ENCODE measurements at regions not wholly inside any gene's neighbourhood (a gene's known extent, or its start where the extent isn't known, plus 50 kb on each side); places are given as distances from the start of the nearest gene placed in this dataset.

DNA sequence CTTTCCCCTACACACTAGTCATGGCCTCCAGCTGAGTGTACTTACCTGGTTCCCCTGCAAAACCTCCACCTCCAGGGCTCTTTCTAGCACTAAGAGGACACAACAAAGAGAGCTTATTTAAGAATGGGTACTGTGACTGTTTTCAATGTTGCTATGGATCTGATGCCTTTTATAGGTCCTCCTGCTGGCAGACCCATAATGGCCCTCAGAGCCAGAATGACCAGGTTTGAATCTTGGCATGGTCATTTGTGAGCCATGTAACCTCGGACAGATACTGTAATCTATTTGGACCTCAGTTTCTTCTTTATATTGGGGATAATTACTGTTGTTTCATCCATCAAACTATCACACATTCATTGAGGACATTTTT lies 137.6 kb upstream of the USP24 start:
- no peaks in the 10 kb centered on the region for H3K4me1 Mint-ChIP-seq (ENCODE audit: low read depth)
- H3K27me3 Mint-ChIP-seq (ENCODE audit: low read depth): peaks cover 19% of the 10 kb centered on the region
- CTCF ChIA-PET: interaction anchor here (0.6 to 1.6 kb wide), 3 partner anchors 15 to 55 kb away, joined by 3 to 4 read pairs (median 3); no protein-coding TSS in a partner anchor
- DNase-seq (no peak), ATAC-seq (no peak)
- POLR2A ChIA-PET: no interaction called here
- H3K27ac Mint-ChIP-seq: no peak overlapping the region
- no peaks in the 10 kb centered on the region for H3K9me3 Mint-ChIP-seq (ENCODE audit: insufficient read depth)
- no peak overlapping the region for H3K4me3 Mint-ChIP-seq
- H3K36me3 Mint-ChIP-seq (ENCODE audit: low read depth): no peaks in the 10 kb centered on the region

GRCh38 chr1:55352080-55352810 lies 137.1 kb upstream of the USP24 start:
- Mint-ChIP-seq H3K36me3 (ENCODE audit: low read depth) (no peaks in the 10 kb centered on the region), H3K27me3 (ENCODE audit: low read depth) (peaks cover 25% of the 10 kb centered on the region), H3K9me3 (ENCODE audit: insufficient read depth) (no peaks in the 10 kb centered on the region), H3K27ac (no peak overlapping the region), H3K4me3 (no peak overlapping the region), H3K4me1 (ENCODE audit: low read depth) (no peaks in the 10 kb centered on the region)
- POLR2A ChIA-PET: no interaction called here
- ATAC-seq (no peak), DNase-seq (no peak)
- CTCF ChIA-PET: interaction anchor here (1.0 to 1.6 kb wide), 2 partner anchors 15 to 24 kb away, joined by 3 to 4 read pairs; no protein-coding TSS in a partner anchor

DNA sequence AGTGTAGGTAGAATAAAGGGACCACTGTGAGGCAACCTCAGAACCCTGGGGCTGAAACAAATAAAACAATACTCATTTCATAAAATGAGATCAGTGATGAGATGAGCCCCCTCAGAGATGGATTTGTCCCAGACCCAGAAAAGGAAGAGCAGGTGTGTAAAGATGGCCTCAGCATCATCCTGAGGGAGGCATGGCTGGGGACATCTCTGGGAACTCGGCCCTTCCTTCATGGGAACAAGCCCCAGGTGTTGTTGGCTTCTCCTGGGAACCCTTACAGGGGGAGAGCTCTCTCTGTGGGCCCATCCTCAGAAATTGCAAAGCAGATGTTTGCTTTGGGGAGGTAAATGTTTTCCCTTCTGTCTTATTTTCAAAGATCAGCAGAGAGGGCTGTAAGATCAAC lies 133.2 kb upstream of the USP24 start:
- POLR2A ChIA-PET: no interaction called here
- no peaks in the 10 kb centered on the region for H3K36me3 Mint-ChIP-seq (ENCODE audit: low read depth)
- H3K27me3 Mint-ChIP-seq (ENCODE audit: low read depth): peaks cover 22% of the 10 kb centered on the region
- H3K4me3 Mint-ChIP-seq: no peak overlapping the region
- CTCF ChIA-PET: interaction anchor here (1.4 kb wide), 1 partner anchor 70 kb away, joined by 3 read pairs; no protein-coding TSS in a partner anchor
- no peaks in the 10 kb centered on the region for H3K4me1 Mint-ChIP-seq (ENCODE audit: low read depth)
- no peaks in the 10 kb centered on the region for H3K9me3 Mint-ChIP-seq (ENCODE audit: insufficient read depth)
- ATAC-seq (no peak), DNase-seq (no peak)
- no peak overlapping the region for H3K27ac Mint-ChIP-seq

DNA sequence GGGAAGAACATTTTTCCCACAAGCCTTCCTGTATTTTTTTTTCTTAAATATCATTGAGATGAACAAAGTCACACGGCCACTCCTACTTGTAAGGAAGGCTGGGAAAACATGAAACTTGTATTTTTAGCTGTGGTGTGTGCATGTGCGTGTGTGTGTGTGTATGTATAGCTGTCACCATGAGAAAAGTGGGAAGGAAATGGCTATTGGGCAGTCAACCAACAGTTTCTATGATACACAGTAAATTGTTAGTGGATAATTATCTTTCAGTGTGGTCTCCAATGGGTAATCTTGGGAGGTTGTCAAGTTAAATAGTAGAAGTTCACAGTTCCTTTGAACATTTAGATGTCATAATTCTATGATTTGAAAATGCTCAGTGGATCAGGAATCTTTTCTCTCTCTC lies 132.7 kb upstream of the USP24 start:
- POLR2A ChIA-PET: no interaction called here

GRCh38 chr1:55347041-55347440 lies 131.9 kb upstream of the USP24 start:
- CTCF ChIA-PET: interaction anchor here (1.3 to 1.4 kb wide), 2 partner anchors 10 to 69 kb away, joined by 3 read pairs; no protein-coding TSS in a partner anchor

More for the DNA sequence above, 132.7 kb upstream of the USP24 start:
- Mint-ChIP-seq H3K27ac (no peak overlapping the region), H3K4me3 (no peak overlapping the region), H3K36me3 (ENCODE audit: low read depth) (no peaks in the 10 kb centered on the region), H3K9me3 (ENCODE audit: insufficient read depth) (no peaks in the 10 kb centered on the region), H3K4me1 (ENCODE audit: low read depth) (no peaks in the 10 kb centered on the region), H3K27me3 (ENCODE audit: low read depth) (peaks cover 26% of the 10 kb centered on the region)
- ATAC-seq (no peak), DNase-seq (no peak)
- CTCF ChIA-PET: interaction anchor here (1.4 kb wide), 1 partner anchor 70 kb away, joined by 3 read pairs; no protein-coding TSS in a partner anchor

DNA sequence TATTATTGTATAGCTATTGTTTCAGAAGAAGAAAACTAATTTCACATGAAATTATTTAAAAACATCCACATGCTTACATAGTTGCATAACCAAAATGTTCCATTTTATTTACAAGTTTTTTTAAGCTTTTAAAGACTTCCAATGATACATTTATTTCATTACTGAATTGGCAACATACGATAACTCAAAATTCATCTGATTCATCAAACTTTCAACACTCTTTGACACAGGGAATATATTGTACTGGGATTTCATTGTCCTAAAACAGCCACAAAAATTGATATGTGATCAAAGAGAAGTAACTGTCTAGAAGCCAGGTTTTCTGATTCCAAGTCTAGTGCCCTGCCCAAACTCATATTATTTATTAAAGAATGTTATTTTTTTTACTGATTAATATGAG lies 131.4 kb upstream of the USP24 start:
- Mint-ChIP-seq H3K4me1 (ENCODE audit: low read depth) (no peaks in the 10 kb centered on the region), H3K9me3 (ENCODE audit: insufficient read depth) (no peaks in the 10 kb centered on the region), H3K27me3 (ENCODE audit: low read depth) (peaks cover 22% of the 10 kb centered on the region), H3K4me3 (no peak overlapping the region), H3K36me3 (ENCODE audit: low read depth) (no peaks in the 10 kb centered on the region), H3K27ac (no peak overlapping the region)
- no peak for ATAC-seq
- ChIA-PET POLR2A (no interaction called here), CTCF (interaction anchor here (1.3 kb wide), 1 partner anchor 9 kb away, joined by 3 read pairs; no protein-coding TSS in a partner anchor)
- DNase-seq: no peak

More at GRCh38 chr1:55347041-55347440, 131.9 kb upstream of the USP24 start:
- ATAC-seq (no peak), DNase-seq (no peak)
- H3K27me3 Mint-ChIP-seq (ENCODE audit: low read depth): peaks cover 24% of the 10 kb centered on the region
- H3K27ac Mint-ChIP-seq: no peak overlapping the region
- no peaks in the 10 kb centered on the region for H3K9me3 Mint-ChIP-seq (ENCODE audit: insufficient read depth)
- no peaks in the 10 kb centered on the region for H3K4me1 Mint-ChIP-seq (ENCODE audit: low read depth)
- H3K4me3 Mint-ChIP-seq: no peak overlapping the region
- H3K36me3 Mint-ChIP-seq (ENCODE audit: low read depth): no peaks in the 10 kb centered on the region
- POLR2A ChIA-PET: no interaction called here

DNA sequence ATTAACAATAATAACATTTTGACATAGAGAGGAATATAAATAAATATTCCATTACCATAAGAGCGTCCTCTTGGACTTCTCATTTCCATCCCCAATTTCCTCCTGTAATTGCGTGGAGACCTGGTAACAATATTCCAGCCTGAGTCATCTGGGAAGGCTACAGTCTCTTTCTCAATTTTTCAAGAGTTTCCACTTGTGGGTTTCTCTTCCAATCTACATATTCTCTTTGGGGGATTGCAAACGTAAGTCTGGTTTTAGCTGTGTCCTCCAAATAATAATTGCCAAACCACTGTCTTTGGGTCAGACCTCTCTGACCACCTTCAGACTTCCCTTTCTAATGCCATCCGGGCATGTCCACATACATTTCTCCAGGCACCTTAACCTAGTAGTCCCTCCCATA lies 124.5 kb upstream of the USP24 start:
- no peak for ATAC-seq
- Mint-ChIP-seq H3K4me1 (ENCODE audit: low read depth) (no peaks in the 10 kb centered on the region), H3K4me3 (no peak overlapping the region), H3K27me3 (ENCODE audit: low read depth) (peaks cover 15% of the 10 kb centered on the region), H3K36me3 (ENCODE audit: low read depth) (no peaks in the 10 kb centered on the region), H3K9me3 (ENCODE audit: insufficient read depth) (peaks cover 5% of the 10 kb centered on the region), H3K27ac (no peak overlapping the region)
- ChIA-PET CTCF (no interaction called here), POLR2A (no interaction called here)
- DNase-seq: no peak

DNA sequence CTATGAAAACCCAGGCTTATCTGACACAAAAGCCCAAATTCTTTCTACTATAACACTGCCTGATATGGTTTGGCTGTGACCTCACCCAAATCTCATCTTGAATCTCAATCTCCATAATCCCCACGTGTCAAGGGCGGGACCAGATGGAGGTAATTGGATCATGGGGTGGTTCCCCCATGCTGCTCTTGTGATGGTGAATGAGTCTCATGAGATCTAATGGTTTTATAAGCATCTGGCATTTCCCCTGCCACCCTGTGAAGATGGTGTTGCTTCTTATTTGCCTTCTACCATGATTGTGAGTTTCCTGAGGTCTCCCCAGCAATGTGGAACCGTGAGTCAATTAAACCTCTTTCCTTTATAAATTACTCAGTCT lies 123.3 kb upstream of the USP24 start:
- H3K9me3 Mint-ChIP-seq (ENCODE audit: insufficient read depth): peaks cover 5% of the 10 kb centered on the region
- ATAC-seq: no peak

GRCh38 chr1:55337801-55338447 lies 122.8 kb upstream of the USP24 start:
- CTCF ChIA-PET: interaction anchor here (0.6 to 1.9 kb wide), 22 partner anchors 9 to 1247 kb away, joined by 3 to 9 read pairs (median 3); no protein-coding TSS in a partner anchor
- ATAC-seq (peak; percentile 74), DNase-seq (peak; percentile 28)
- Mint-ChIP-seq H3K4me3 (no peak overlapping the region), H3K4me1 (ENCODE audit: low read depth) (peaks cover 9% of the 10 kb centered on the region), H3K36me3 (ENCODE audit: low read depth) (no peaks in the 10 kb centered on the region), H3K9me3 (ENCODE audit: insufficient read depth) (peaks cover 5% of the 10 kb centered on the region), H3K27me3 (ENCODE audit: low read depth) (peaks cover 10% of the 10 kb centered on the region), H3K27ac (no peak overlapping the region)
- POLR2A ChIA-PET: no interaction called here

More for the DNA sequence above, 123.3 kb upstream of the USP24 start:
- CTCF ChIA-PET: interaction anchor here (0.9 to 1.9 kb wide), 18 partner anchors 11 to 1247 kb away, joined by 3 to 9 read pairs (median 3); no protein-coding TSS in a partner anchor
- Mint-ChIP-seq H3K27ac (no peak overlapping the region), H3K36me3 (ENCODE audit: low read depth) (no peaks in the 10 kb centered on the region), H3K4me3 (no peak overlapping the region), H3K27me3 (ENCODE audit: low read depth) (peaks cover 15% of the 10 kb centered on the region), H3K4me1 (ENCODE audit: low read depth) (peaks cover 8% of the 10 kb centered on the region)
- POLR2A ChIA-PET: no interaction called here
- DNase-seq: no peak

GRCh38 chr1:55334797-55335196 lies 119.6 kb upstream of the USP24 start:
- H3K27ac Mint-ChIP-seq: no peak overlapping the region
- no peak overlapping the region for H3K4me3 Mint-ChIP-seq
- peaks cover under 1% of the 10 kb centered on the region for H3K27me3 Mint-ChIP-seq (ENCODE audit: low read depth)
- H3K36me3 Mint-ChIP-seq (ENCODE audit: low read depth): no peaks in the 10 kb centered on the region
- H3K9me3 Mint-ChIP-seq (ENCODE audit: insufficient read depth): peaks cover under 1% of the 10 kb centered on the region
- peaks cover 9% of the 10 kb centered on the region for H3K4me1 Mint-ChIP-seq (ENCODE audit: low read depth)
- ATAC-seq (no peak), DNase-seq (no peak)
- ChIA-PET CTCF (no interaction called here), POLR2A (no interaction called here)

DNA sequence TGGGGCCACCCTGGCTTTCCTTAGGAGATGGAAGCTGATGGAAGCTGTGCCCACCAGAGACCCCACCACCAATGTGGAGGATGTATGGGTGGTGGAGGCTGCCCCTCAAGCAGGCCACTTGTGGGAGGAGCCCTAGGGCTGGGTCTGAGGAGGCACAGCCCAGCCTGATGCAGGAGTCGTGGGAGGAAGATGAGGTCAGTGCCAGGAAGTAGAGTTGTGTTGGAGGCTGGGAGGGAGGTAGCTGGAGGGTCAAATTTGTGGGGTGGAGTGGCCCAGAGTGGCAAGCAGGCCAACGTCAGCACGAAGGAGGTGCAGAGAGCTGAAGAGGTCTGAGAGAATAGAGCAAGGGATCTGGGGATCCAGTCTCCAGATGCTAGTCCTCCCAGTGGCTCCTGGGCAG lies 119.0 kb upstream of the USP24 start:
- no peak overlapping the region for H3K27ac Mint-ChIP-seq
- ATAC-seq: no peak
- H3K27me3 Mint-ChIP-seq (ENCODE audit: low read depth): no peaks in the 10 kb centered on the region
- no peaks in the 10 kb centered on the region for H3K9me3 Mint-ChIP-seq (ENCODE audit: insufficient read depth)
- ChIA-PET CTCF (interaction anchor here (0.6 kb wide), 1 partner anchor 575 kb away, joined by 3 read pairs; no protein-coding TSS in a partner anchor), POLR2A (no interaction called here)
- H3K36me3 Mint-ChIP-seq (ENCODE audit: low read depth): no peaks in the 10 kb centered on the region
- no peak for DNase-seq
- H3K4me3 Mint-ChIP-seq: no peak overlapping the region
- H3K4me1 Mint-ChIP-seq (ENCODE audit: low read depth): peaks cover 9% of the 10 kb centered on the region

GRCh38 chr1:55333461-55333860 lies 118.3 kb upstream of the USP24 start:
- ATAC-seq: no peak
- CTCF ChIA-PET: interaction anchor here (0.6 kb wide), 1 partner anchor 575 kb away, joined by 3 read pairs; no protein-coding TSS in a partner anchor
- Mint-ChIP-seq H3K27me3 (ENCODE audit: low read depth) (no peaks in the 10 kb centered on the region), H3K27ac (no peak overlapping the region), H3K4me3 (no peak overlapping the region), H3K4me1 (ENCODE audit: low read depth) (peaks cover 9% of the 10 kb centered on the region), H3K36me3 (ENCODE audit: low read depth) (no peaks in the 10 kb centered on the region), H3K9me3 (ENCODE audit: insufficient read depth) (no peaks in the 10 kb centered on the region)
- POLR2A ChIA-PET: no interaction called here
- no peak for DNase-seq

All from activated CD8-positive, alpha-beta T cell treated with anti-CD3 and anti-CD28 coated beads, Interleukin-2, amount 10 ng/mL, durations not matched to agents 7 days and 5 days (primary cell).